Gastroesophageal sphincter (tissue), 3 donors: ENCODE measurements at regions not wholly inside any gene's neighbourhood (a gene's known extent, or its start where the extent isn't known, plus 50 kb on each side); places are given as distances from the start of the nearest gene placed in this dataset.

Source experiments
- EP300 ChIP-seq: sonication (generic); formaldehyde crosslinking; IDR thresholded peaks from one replicate; pipeline ENCODE4 v1.6.1; 2017; ENCODE audit warnings: antibody characterized with exemption, mild to moderate bottlenecking
- POLR2A ChIP-seq, 2 donors: fragments of 450-650 bp; IDR thresholded peaks; one replicate each; pipeline ENCODE4 v1.6.1; 2017; ENCODE audit warnings: antibody characterized with exemption in 2 of 2, mild to moderate bottlenecking in 2 of 2, moderate library complexity in 1 of 2
- POLR2AphosphoS5 ChIP-seq: sonication (generic); formaldehyde crosslinking; IDR thresholded peaks from one replicate; pipeline ENCODE4 v1.6.1; 2017; ENCODE audit warnings: antibody characterized with exemption
- TF ChIP-seq, protein P1 (sequence below), 4 experiments: fragments of 200-600 bp in 2 of 4; fragments of 450-650 bp in 2 of 4; sonication (generic) in 1 of 4; IDR thresholded peaks; one replicate each; pipeline ENCODE4 v1.5.1; 2017 to 2019; ENCODE audit warnings: antibody characterized with exemption in 4 of 4, mild to moderate bottlenecking in 2 of 4, moderate library complexity in 2 of 4

DNA sequence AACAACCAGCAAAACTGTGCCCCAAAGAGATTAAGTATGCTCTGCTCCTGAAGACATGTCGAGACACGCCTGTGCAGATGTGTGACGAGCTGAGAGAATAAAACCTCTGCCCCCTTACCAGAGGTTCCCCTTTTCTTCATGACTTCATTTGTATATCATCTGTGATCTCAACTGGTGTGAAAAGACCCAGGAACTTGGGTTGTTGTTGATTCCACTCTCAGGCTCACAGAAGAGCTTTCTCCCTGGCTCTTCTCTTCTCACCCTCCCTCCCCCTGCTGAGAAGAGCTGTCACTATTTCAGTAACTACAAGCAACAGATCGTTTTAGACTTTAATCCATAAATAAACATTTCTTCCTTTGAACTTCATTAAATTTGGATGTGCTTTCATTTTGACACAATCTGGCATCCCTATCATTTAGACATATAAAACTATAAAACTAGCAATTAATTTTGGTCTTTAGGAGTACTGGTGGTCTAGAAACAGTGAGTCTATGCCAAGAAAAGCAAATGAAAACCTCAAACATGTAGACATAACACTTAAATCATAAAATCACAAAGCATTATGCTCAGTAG is 179.3 kb upstream of the FZD8 start:
- TF ChIP-seq, protein P1, sequence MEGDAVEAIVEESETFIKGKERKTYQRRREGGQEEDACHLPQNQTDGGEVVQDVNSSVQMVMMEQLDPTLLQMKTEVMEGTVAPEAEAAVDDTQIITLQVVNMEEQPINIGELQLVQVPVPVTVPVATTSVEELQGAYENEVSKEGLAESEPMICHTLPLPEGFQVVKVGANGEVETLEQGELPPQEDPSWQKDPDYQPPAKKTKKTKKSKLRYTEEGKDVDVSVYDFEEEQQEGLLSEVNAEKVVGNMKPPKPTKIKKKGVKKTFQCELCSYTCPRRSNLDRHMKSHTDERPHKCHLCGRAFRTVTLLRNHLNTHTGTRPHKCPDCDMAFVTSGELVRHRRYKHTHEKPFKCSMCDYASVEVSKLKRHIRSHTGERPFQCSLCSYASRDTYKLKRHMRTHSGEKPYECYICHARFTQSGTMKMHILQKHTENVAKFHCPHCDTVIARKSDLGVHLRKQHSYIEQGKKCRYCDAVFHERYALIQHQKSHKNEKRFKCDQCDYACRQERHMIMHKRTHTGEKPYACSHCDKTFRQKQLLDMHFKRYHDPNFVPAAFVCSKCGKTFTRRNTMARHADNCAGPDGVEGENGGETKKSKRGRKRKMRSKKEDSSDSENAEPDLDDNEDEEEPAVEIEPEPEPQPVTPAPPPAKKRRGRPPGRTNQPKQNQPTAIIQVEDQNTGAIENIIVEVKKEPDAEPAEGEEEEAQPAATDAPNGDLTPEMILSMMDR (IDR thresholded peaks at IDR 0.05): no peak
- TF ChIP-seq POLR2A (IDR thresholded peaks at IDR 0.05) (no peak), POLR2AphosphoS5 (no peak), EP300 (no peak)
